ENCODE measurements at regions not wholly inside any gene's neighbourhood (a gene's known extent, or its start where the extent isn't known, plus 50 kb on each side); places are given as distances from the start of the nearest gene placed in this dataset.

DNA sequence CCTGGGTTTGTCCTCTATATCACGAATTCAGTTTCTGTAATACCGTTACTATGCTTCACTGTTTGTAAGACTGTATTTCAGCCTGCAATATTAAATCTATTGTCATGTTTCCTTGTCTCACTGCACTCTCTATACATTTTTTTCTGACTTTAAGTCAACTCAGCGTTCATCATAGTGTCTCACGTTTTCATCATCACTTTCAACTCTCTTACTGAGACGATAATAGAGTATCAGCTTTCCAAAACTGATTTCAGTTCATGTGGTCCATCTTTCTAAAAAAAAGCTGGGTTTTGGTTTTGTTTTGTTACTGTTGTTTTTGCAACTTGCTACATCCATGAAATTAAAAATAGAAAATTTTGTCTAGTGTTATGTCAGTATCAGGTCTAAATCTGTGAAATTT lies 147.7 kb downstream of the TMEM47 start:
- Mint-ChIP-seq H3K4me1 (no peaks in the 10 kb centered on the region), H3K4me3 (no peak overlapping the region), H3K27me3 (ENCODE audit: low read depth) (no peaks in the 10 kb centered on the region), H3K36me3 (no peaks in the 10 kb centered on the region), H3K9me3 (peaks cover 30% of the 10 kb centered on the region), H3K27ac (no peak overlapping the region)
- DNase-seq (ENCODE audit: low spot score in 2 of 2, unreplicated experiment in 2 of 2), result no peak
- TF ChIP-seq CTCF (IDR thresholded peaks at IDR 0.05; ENCODE audit: unreplicated experiment), result no peak

GRCh38 chrX:34503119-34503518 lies 154.0 kb downstream of the TMEM47 start:
- no peak for TF ChIP-seq CTCF (IDR thresholded peaks at IDR 0.05; ENCODE audit: unreplicated experiment)
- H3K27me3 Mint-ChIP-seq (ENCODE audit: low read depth), result no peaks in the 10 kb centered on the region
- DNase-seq (ENCODE audit: low spot score in 2 of 2, unreplicated experiment in 2 of 2), result no peak
- H3K4me3 Mint-ChIP-seq, result no peak overlapping the region
- H3K4me1 Mint-ChIP-seq, result no peaks in the 10 kb centered on the region
- peaks cover 37% of the 10 kb centered on the region for H3K9me3 Mint-ChIP-seq
- no peak overlapping the region for H3K27ac Mint-ChIP-seq
- no peaks in the 10 kb centered on the region for H3K36me3 Mint-ChIP-seq

DNA sequence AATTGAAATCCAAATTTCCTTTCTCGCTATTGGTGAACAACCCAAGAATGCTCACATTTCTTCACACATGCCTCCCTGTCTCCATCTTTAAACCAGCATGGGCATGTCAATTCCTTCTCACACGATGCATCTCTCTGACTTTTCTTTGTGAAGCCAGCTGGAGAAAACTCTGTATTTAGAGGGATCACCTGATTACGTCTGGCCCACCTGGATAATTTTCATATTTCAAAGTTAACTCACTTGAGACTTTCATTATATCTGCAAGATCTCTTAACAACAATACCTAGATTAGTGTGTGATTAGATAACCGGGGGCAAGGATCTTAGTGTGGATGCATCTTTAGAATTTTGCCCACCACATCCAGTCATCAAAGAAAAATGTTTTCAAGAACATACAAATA lies 164.0 kb downstream of the TMEM47 start:
- no peaks in the 10 kb centered on the region for H3K27me3 Mint-ChIP-seq (ENCODE audit: low read depth)
- no peak for TF ChIP-seq CTCF (IDR thresholded peaks at IDR 0.05; ENCODE audit: unreplicated experiment)
- peaks cover 2% of the 10 kb centered on the region for H3K4me1 Mint-ChIP-seq
- H3K9me3 Mint-ChIP-seq, result peaks cover 8% of the 10 kb centered on the region
- H3K4me3 Mint-ChIP-seq, result no peak overlapping the region
- no peak for DNase-seq (ENCODE audit: low spot score in 2 of 2, unreplicated experiment in 2 of 2)
- no peak overlapping the region for H3K27ac Mint-ChIP-seq
- no peaks in the 10 kb centered on the region for H3K36me3 Mint-ChIP-seq

- Mint-ChIP-seq H3K27me3 (ENCODE audit: low read depth) (no peaks in the 10 kb centered on the region), H3K4me1 (peaks cover 8% of the 10 kb centered on the region), H3K9me3 (peaks cover 8% of the 10 kb centered on the region), H3K27ac (no peak overlapping the region), H3K4me3 (no peak overlapping the region), H3K36me3 (no peaks in the 10 kb centered on the region)
- no peak for DNase-seq (ENCODE audit: low spot score in 2 of 2, unreplicated experiment in 2 of 2)
- no peak for TF ChIP-seq CTCF (IDR thresholded peaks at IDR 0.05; ENCODE audit: unreplicated experiment)
Observed at GRCh38 chrX:34491126-34491525, 166.0 kb downstream of the TMEM47 start.

- no peaks in the 10 kb centered on the region for H3K36me3 Mint-ChIP-seq
- no peaks in the 10 kb centered on the region for H3K27me3 Mint-ChIP-seq (ENCODE audit: low read depth)
- no peak for DNase-seq (ENCODE audit: low spot score in 2 of 2, unreplicated experiment in 2 of 2)
- no peak for TF ChIP-seq CTCF (IDR thresholded peaks at IDR 0.05; ENCODE audit: unreplicated experiment)
- peaks cover 8% of the 10 kb centered on the region for H3K4me1 Mint-ChIP-seq
- no peak overlapping the region for H3K27ac Mint-ChIP-seq
- H3K4me3 Mint-ChIP-seq, result no peak overlapping the region
- no peaks in the 10 kb centered on the region for H3K9me3 Mint-ChIP-seq
Observed at GRCh38 chrX:34487364-34487763, 169.7 kb downstream of the TMEM47 start.

DNA sequence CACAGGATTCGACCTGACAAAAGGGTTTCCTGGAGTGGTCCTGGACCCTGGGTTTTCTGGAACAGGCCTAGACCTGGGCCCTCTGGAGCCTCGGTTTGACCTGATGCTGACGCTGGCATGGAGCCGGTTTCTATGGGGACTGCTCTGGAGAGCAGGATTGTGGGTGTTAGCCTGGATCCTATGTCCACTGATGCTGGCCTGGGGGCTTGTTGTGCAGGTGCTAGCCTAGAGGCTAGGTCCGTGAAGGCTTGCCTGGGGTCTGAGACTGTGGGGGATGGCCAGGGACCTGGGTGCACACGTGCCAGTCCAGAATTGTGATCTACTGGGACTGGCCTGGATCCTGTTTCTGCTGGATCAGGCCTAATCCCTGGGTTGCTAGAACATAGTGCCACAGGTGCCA lies 173.1 kb downstream of the TMEM47 start:
- no peak overlapping the region for H3K27ac Mint-ChIP-seq
- no peak for DNase-seq (ENCODE audit: low spot score in 2 of 2, unreplicated experiment in 2 of 2)
- H3K4me3 Mint-ChIP-seq, result no peak overlapping the region
- H3K36me3 Mint-ChIP-seq, result no peaks in the 10 kb centered on the region
- peaks cover 6% of the 10 kb centered on the region for H3K4me1 Mint-ChIP-seq
- no peak for TF ChIP-seq CTCF (IDR thresholded peaks at IDR 0.05; ENCODE audit: unreplicated experiment)
- no peaks in the 10 kb centered on the region for H3K9me3 Mint-ChIP-seq
- no peaks in the 10 kb centered on the region for H3K27me3 Mint-ChIP-seq (ENCODE audit: low read depth)
